ENCODE measurements at regions not wholly inside any gene's neighbourhood (a gene's known extent, or its start where the extent isn't known, plus 50 kb on each side); places are given as distances from the start of the nearest gene placed in this dataset.
"Not testable (repeated sequence)": the region's sequence is repeated elsewhere in the genome, so short reads cannot be mapped to it uniquely, and the experiment has no call there.

DNA sequence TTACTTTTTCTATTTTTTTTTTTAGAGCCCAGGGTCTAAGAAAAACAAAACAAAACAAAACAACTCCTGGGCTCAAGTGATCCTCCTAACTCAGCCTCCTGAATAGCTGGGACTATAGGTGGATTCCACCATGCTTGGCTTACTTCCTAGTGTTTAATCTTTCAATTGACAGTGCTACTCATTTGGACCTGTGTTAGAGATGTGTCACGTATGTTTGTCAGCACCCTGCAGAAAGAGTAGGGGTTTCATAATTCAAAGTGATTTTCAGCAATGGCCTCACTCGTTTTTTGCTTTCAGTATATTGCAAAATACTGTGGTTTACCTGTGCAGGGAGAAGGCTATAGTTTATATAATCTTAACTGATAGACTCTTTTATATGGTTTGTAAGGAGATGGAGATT is 71.6 kb upstream of the TEX13D start:
- no peak for DNase-seq
- H3K9me3 ChIP-seq, result no peaks in the 10 kb centered on the region
- intact Hi-C loops (cut with DNase I), result no loop called here
- H3K9ac ChIP-seq (ENCODE audit: low read depth in 2 of 2, low read length in 2 of 2), result no peak overlapping the region
- H3K4me3 ChIP-seq, result no peak overlapping the region
- no peaks in the 10 kb centered on the region for H3K36me3 ChIP-seq
- H3K27me3 ChIP-seq, result no peaks in the 10 kb centered on the region
- no peaks in the 10 kb centered on the region for H3K4me1 ChIP-seq
- H3K27ac ChIP-seq, result no peak overlapping the region
- TF ChIP-seq, protein P1, sequence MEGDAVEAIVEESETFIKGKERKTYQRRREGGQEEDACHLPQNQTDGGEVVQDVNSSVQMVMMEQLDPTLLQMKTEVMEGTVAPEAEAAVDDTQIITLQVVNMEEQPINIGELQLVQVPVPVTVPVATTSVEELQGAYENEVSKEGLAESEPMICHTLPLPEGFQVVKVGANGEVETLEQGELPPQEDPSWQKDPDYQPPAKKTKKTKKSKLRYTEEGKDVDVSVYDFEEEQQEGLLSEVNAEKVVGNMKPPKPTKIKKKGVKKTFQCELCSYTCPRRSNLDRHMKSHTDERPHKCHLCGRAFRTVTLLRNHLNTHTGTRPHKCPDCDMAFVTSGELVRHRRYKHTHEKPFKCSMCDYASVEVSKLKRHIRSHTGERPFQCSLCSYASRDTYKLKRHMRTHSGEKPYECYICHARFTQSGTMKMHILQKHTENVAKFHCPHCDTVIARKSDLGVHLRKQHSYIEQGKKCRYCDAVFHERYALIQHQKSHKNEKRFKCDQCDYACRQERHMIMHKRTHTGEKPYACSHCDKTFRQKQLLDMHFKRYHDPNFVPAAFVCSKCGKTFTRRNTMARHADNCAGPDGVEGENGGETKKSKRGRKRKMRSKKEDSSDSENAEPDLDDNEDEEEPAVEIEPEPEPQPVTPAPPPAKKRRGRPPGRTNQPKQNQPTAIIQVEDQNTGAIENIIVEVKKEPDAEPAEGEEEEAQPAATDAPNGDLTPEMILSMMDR (IDR thresholded peaks at IDR 0.05), result no peak

DNA sequence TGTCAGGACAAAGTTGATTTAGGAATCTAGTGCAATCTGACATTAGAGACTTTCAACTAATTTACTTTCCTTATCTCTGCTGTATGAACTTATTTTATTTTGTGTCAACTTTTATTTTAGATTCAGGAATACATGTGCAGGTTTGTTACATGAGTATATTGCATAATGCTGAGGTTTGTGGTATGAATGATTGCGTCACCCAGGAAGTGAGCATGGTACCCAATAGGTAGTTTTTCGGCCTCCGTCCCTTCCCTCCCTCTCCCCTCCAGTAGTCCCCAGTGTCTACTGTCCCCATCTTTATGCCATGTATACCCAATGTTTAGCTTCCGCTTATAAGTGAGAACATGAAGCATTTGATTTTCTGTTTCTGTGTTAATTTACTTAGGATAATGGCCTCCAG is 68.7 kb upstream of the TEX13D start:
- TF ChIP-seq, protein P1 (IDR thresholded peaks at IDR 0.05), result no peak
- no peaks in the 10 kb centered on the region for H3K4me1 ChIP-seq
- H3K9ac ChIP-seq (ENCODE audit: low read depth in 2 of 2, low read length in 2 of 2), result no peak overlapping the region
- no peak overlapping the region for H3K27ac ChIP-seq
- no peak for DNase-seq
- intact Hi-C loops (cut with DNase I), result no loop called here
- H3K4me3 ChIP-seq, result no peak overlapping the region
- H3K27me3 ChIP-seq, result no peaks in the 10 kb centered on the region
- no peaks in the 10 kb centered on the region for H3K36me3 ChIP-seq
- no peaks in the 10 kb centered on the region for H3K9me3 ChIP-seq

DNA sequence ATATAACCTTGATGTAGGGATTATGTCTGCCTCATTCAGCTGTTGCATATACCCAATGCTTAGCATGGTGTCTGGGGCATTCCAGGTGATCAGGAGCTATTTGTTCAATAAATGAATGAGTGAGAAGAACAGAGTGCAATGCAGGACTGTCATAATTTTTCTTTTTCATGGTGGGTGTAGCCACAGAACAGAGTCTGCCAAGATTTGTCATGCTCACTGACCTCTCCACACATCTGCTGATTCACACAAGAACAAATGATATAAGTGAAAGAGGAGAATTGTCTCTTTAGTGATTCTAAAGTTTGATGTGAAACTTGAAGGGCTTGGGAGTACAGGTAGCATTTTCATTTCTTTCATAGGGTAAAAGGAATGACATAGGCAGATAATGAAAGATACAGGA is 64.4 kb upstream of the TEX13D start:
- intact Hi-C loops (cut with DNase I), result no loop called here
- Histone ChIP-seq H3K4me3 (no peak overlapping the region), H3K4me1 (no peaks in the 10 kb centered on the region), H3K36me3 (no peaks in the 10 kb centered on the region), H3K27ac (no peak overlapping the region), H3K9ac (ENCODE audit: low read depth in 2 of 2, low read length in 2 of 2) (no peak overlapping the region), H3K9me3 (no peaks in the 10 kb centered on the region), H3K27me3 (no peaks in the 10 kb centered on the region)
- DNase-seq, result no peak
- TF ChIP-seq, protein P1 (IDR thresholded peaks at IDR 0.05), result no peak

DNA sequence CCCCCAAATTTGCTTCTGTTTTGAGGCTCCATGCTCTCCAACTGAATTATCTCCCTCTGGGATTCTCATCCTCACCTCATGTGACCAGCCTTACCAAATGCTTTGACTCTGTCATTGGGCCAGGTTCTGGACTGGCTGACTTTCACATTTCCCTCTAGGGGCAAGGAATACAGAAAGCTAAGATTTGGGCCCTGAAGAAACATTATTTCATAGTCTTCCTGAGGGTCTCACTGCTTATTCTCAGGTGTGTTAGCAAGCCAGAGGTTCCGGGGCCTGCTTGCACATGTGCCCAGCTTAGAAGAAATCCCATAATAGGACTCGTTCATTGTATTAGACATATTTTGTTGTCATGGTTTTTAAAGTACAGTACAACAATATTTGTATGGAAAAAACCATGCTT is 62.6 kb upstream of the TEX13D start:
- no peaks in the 10 kb centered on the region for H3K9me3 ChIP-seq
- no peak overlapping the region for H3K27ac ChIP-seq
- no peaks in the 10 kb centered on the region for H3K4me1 ChIP-seq
- TF ChIP-seq, protein P1 (IDR thresholded peaks at IDR 0.05), result no peak
- DNase-seq, result no peak
- no peaks in the 10 kb centered on the region for H3K36me3 ChIP-seq
- H3K9ac ChIP-seq (ENCODE audit: low read depth in 2 of 2, low read length in 2 of 2), result no peak overlapping the region
- no peaks in the 10 kb centered on the region for H3K27me3 ChIP-seq
- intact Hi-C loops (cut with DNase I), result no loop called here
- H3K4me3 ChIP-seq, result no peak overlapping the region

DNA sequence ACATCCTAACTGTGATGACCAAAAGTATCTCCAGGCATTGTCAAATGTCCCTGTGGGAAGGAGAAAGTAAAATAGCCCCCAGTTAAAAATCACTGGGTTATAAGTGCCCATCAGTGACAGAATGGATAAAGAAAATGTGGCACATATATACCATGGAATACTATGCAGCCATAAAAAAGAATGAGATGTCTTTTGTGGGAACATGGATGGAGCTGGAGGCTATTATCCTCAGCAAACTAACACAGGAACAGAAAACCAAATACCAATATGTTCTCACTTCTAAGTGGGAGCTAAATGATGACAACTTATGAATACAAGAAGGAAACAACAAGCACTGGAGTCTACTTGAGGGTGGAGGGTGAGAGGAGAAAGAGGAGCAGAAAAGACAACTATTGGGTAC is 60.9 kb upstream of the TEX13D start:
- H3K27ac ChIP-seq; intact Hi-C loops (cut with DNase I); H3K4me3 ChIP-seq; H3K27me3 ChIP-seq; DNase-seq; H3K36me3 ChIP-seq; H3K4me1 ChIP-seq; H3K9ac ChIP-seq (ENCODE audit: low read depth in 2 of 2, low read length in 2 of 2); H3K9me3 ChIP-seq: not testable (repeated sequence)

DNA sequence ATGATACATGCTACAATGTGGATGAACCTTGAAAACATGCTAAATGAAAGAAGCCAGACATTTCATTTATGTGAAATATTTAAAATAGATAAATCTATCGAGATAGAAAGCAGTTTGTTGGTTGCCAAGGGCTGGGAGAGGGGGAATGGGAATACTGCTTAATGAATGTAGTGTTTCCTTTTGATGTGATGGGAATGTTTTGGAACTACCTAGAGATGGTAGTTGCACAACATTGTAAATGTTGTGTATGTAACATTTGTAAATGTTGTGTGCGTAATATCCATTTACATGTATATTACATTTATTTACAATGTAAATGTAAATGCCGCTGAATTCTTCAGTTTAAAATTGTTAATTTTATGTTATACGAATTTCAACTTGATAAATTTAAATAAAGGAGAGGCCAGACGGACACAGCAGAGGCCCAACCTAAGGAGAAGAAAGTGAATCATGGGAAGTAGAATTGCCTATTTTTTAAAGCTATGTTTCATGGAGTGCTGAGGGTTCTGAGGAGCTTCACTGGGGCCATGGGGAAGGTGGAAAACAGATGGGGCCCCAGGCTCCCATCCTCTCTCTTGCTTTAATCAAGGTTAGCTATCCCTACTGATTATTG is 60.0 kb upstream of the TEX13D start:
- H3K4me3 ChIP-seq, result no peak overlapping the region
- H3K36me3 ChIP-seq, result no peaks in the 10 kb centered on the region
- H3K4me1 ChIP-seq, result no peaks in the 10 kb centered on the region
- H3K9ac ChIP-seq (ENCODE audit: low read depth in 2 of 2, low read length in 2 of 2), result no peak overlapping the region
- no peak overlapping the region for H3K27ac ChIP-seq
- intact Hi-C loops (cut with DNase I), result no loop called here
- no peaks in the 10 kb centered on the region for H3K27me3 ChIP-seq
- H3K9me3 ChIP-seq, result no peaks in the 10 kb centered on the region
- no peak for DNase-seq
- TF ChIP-seq, protein P1 (IDR thresholded peaks at IDR 0.05), result no peak

Measured in colonic mucosa (tissue), 4 donors.